GM12878 (cell line): ENCODE measurements at regions not wholly inside any gene's neighbourhood (a gene's known extent, or its start where the extent isn't known, plus 50 kb on each side); places are given as distances from the start of the nearest gene placed in this dataset.

Source experiments
- ATAC-seq: fragments of 200-7000 bp; cut with Tn5 transposase; 3 replicates; pipeline ENCODE4 v1.9.1; 2020; ENCODE audit warnings: mild to moderate bottlenecking, moderate library complexity
- BruUV-seq: library from RNA; stranded (reverse); fragments of 400-500 nt; replicated peaks from 2 replicates; lab custom pipeline; 2021; lab: Mats Ljungman, UMichigan
- CTCF ChIA-PET: fragments of 300-600 bp; sonication (Branson Sonifier 250); formaldehyde crosslinking; extraction: SDS; loops from one replicate; lab custom pipeline; 2021; ENCODE audit warnings: inconsistent platforms; lab: Yijun Ruan, JAX
- POLR2A ChIA-PET: fragments of 350-600 bp; formaldehyde crosslinking; extraction: SDS; loops from one replicate; lab custom pipeline; 2021; ENCODE audit warnings: inconsistent platforms; lab: Charles Lee
- RAD21 ChIA-PET: fragments of 300-600 bp; sonication (Branson Sonifier 250); formaldehyde crosslinking; loops from one replicate; lab custom pipeline; 2023; ENCODE audit warnings: antibody characterized with exemption; ENCODE audit not compliant: unreplicated experiment; lab: Charles Lee
- SMC1A ChIA-PET: fragments of 300-600 bp; sonication (Branson Sonifier 250); formaldehyde crosslinking; loops from one replicate; lab custom pipeline; 2023; ENCODE audit not compliant: unreplicated experiment, uncharacterized antibody; lab: Charles Lee
- DNase-seq: peaks from one replicate; pipeline ENCODE4 v3.0.0-alpha.2; 2011; ENCODE audit warnings: low read depth, low spot score
- FAIRE-seq: peaks from 3 replicates; lab custom pipeline; 2011; peaks lifted over from hg19 to GRCh38; lab: Jason Lieb, UNC
- H2AFZ ChIP-seq: 2 replicates; pipeline ENCODE4 v1.6.0; 2011; ENCODE audit warnings: low read depth, low read length, control low read depth; ENCODE audit not compliant: control insufficient read depth
- H3K27ac ChIP-seq: 2 replicates; pipeline ENCODE4 v1.5.1; 2011; ENCODE audit warnings: control low read depth; ENCODE audit not compliant: control insufficient read depth, insufficient read depth
- H3K27me3 ChIP-seq, 2 experiments: replicated peaks in 1 of 2; 2 replicates each; pipeline versions ENCODE4 v1.6.0 to v1.6.1; 2011; ENCODE audit warnings: low read length in 1 of 2; ENCODE audit not compliant: control insufficient read depth in 2 of 2, insufficient read depth in 2 of 2
- H3K36me3 ChIP-seq, 2 experiments: 2 replicates each; pipeline ENCODE4 v1.5.1; 2011; ENCODE audit warnings: low read length in 1 of 2; ENCODE audit not compliant: control insufficient read depth in 2 of 2, insufficient read depth in 2 of 2
- H3K4me1 ChIP-seq: 2 replicates; pipeline ENCODE4 v1.6.1; 2011; ENCODE audit warnings: mild to moderate bottlenecking, low read length, moderate library complexity, mixed read lengths; ENCODE audit not compliant: control insufficient read depth, insufficient read depth
- H3K4me2 ChIP-seq: 2 replicates; pipeline ENCODE4 v1.6.0; 2011; ENCODE audit warnings: control low read depth; ENCODE audit not compliant: control insufficient read depth, insufficient read depth
- H3K4me3 ChIP-seq: fragments of 200-600 bp; sonication (generic); 2 replicates; pipeline ENCODE4 v1.5.1; 2016
- H3K79me2 ChIP-seq: 2 replicates; pipeline ENCODE4 v1.6.0; 2011; ENCODE audit warnings: low read length; ENCODE audit not compliant: control insufficient read depth, insufficient read depth
- H3K9ac ChIP-seq: 2 replicates; pipeline ENCODE4 v1.8.0; 2011; ENCODE audit warnings: low read length, control low read depth, mixed read lengths; ENCODE audit not compliant: control insufficient read depth, insufficient read depth
- H3K9me3 ChIP-seq: replicated peaks from 3 replicates; pipeline ENCODE4 v1.5.1; 2011; ENCODE audit warnings: mild to moderate bottlenecking, low read length; ENCODE audit not compliant: control insufficient read depth, insufficient read depth
- H4K20me1 ChIP-seq: 2 replicates; pipeline ENCODE4 v1.6.0; 2011; ENCODE audit not compliant: control insufficient read depth, insufficient read depth
- E2F4 ChIP-seq: IDR thresholded peaks from 2 replicates; pipeline ENCODE4 v1.6.1; 2012; ENCODE audit warnings: low read depth, low read length, improper control_type of control experiment
- WGBS: methylation state at CpG from one replicate; pipeline ENCODE4 v1.1.6; 2016; ENCODE audit warnings: low lambda C conversion rate; ENCODE audit not compliant: insufficient replicate concordance, insufficient coverage; ENCODE audit errors: missing lambda C conversion rate; 5-methylcytosine and 5-hydroxymethylcytosine counted together
- in situ Hi-C: fragments of 300-500 bp; cut with MboI; formaldehyde crosslinking; loops from 9 replicates; pipeline ENCODE4 v1.14.3; 2018; ENCODE audit warnings: mixed read lengths
- intact Hi-C: fragments of 100-400 bp; cut with micrococcal nuclease; formaldehyde crosslinking; loops from one replicate; pipeline ENCODE4 v1.14.2; 2022; ENCODE audit not compliant: unreplicated experiment
- TF ChIP-seq, protein P1 (sequence below): fragments of 450-650 bp; conservative IDR thresholded peaks from 2 replicates; pipeline ENCODE4 v1.6.1; 2017; ENCODE audit warnings: mild to moderate bottlenecking, moderate library complexity

DNA sequence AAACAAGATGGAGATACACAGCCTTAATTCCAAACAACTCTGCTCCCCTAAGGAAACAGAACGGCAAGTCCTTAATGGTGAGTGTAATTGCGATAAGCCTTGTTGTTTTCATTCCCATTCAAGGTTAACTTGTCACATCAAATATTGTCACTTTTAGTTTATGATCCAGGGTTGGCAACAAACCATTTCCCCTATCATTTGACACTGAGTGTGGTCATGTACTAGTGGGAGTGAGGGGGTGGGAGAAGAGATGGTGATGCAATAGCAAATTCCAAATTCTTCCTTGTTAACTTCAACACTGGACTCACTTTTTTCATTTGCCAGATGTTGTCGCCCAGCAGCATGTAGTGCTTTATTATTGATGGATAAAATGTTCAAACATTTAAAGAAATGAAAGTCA is 140.4 kb downstream of the ZNF326 start:
- H4K20me1 ChIP-seq = no peaks in the 10 kb centered on the region
- ATAC-seq (no peak), DNase-seq (no peak), FAIRE-seq (no peak)
- H3K27me3 ChIP-seq = no peaks in the 10 kb centered on the region
- no peaks in the 10 kb centered on the region; the same call in 2 of the 3 replicates for H3K9me3 ChIP-seq
- no peak overlapping the region for H3K4me3 ChIP-seq
- RAD21 ChIA-PET = interaction anchor here (1.8 kb wide), 1 partner anchor 8 kb away, joined by 6 read pairs; no protein-coding TSS in a partner anchor
- no peaks in the 10 kb centered on the region for H3K4me1 ChIP-seq
- CTCF ChIA-PET = interaction anchor here (1.6 to 3.8 kb wide), 5 partner anchors 11 to 587 kb away, joined by 5 to 33 read pairs (median 17); no protein-coding TSS in a partner anchor
- H3K36me3 ChIP-seq = no peaks in the 10 kb centered on the region
- H3K9ac ChIP-seq = no peak overlapping the region
- in situ Hi-C loops = no loop called here
- no peak overlapping the region for H2AFZ ChIP-seq
- SMC1A ChIA-PET = interaction anchor here (1.0 to 3.7 kb wide), 6 partner anchors 9 to 586 kb away, joined by 4 to 24 read pairs (median 5); no protein-coding TSS in a partner anchor
- H3K27ac ChIP-seq = no peak overlapping the region
- 49% methylated on average over 3 of the region's 3 CpGs for WGBS
- intact Hi-C loops = no loop called here
- TF ChIP-seq, protein P1, sequence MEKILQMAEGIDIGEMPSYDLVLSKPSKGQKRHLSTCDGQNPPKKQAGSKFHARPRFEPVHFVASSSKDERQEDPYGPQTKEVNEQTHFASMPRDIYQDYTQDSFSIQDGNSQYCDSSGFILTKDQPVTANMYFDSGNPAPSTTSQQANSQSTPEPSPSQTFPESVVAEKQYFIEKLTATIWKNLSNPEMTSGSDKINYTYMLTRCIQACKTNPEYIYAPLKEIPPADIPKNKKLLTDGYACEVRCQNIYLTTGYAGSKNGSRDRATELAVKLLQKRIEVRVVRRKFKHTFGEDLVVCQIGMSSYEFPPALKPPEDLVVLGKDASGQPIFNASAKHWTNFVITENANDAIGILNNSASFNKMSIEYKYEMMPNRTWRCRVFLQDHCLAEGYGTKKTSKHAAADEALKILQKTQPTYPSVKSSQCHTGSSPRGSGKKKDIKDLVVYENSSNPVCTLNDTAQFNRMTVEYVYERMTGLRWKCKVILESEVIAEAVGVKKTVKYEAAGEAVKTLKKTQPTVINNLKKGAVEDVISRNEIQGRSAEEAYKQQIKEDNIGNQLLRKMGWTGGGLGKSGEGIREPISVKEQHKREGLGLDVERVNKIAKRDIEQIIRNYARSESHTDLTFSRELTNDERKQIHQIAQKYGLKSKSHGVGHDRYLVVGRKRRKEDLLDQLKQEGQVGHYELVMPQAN = no peak
- no peak for TF ChIP-seq E2F4
- POLR2A ChIA-PET = no interaction called here
- no peaks in the 10 kb centered on the region for H3K79me2 ChIP-seq
- no peak overlapping the region for H3K4me2 ChIP-seq
- no TSS peak for BruUV-seq
